Neural progenitor cell (in vitro differentiated cells): ENCODE measurements at regions not wholly inside any gene's neighbourhood (a gene's known extent, or its start where the extent isn't known, plus 50 kb on each side); places are given as distances from the start of the nearest gene placed in this dataset.

Source experiments
- DNase-seq: peaks from one replicate; pipeline ENCODE4 v3.0.0-alpha.2; 2016; ENCODE audit warnings: low spot score
- H2AFZ ChIP-seq: fragments of 200-600 bp; sonication (generic); replicated peaks from 2 replicates; pipeline ENCODE4 v1.6.1; 2016; ENCODE audit warnings: antibody characterized with exemption
- H3F3A ChIP-seq: fragments of 200-600 bp; sonication (generic); 2 replicates; pipeline ENCODE4 v1.6.1; 2016; ENCODE audit warnings: antibody characterized with exemption, low read depth
- H3K27ac ChIP-seq: fragments of 200-600 bp; sonication (generic); 2 replicates; pipeline ENCODE4 v1.5.1; 2016; ENCODE audit warnings: mild to moderate bottlenecking
- H3K27me3 ChIP-seq: fragments of 200-600 bp; sonication (generic); 2 replicates; pipeline ENCODE4 v1.6.1; 2016; ENCODE audit warnings: mild to moderate bottlenecking, moderate library complexity
- H3K36me3 ChIP-seq: fragments of 200-600 bp; sonication (generic); 2 replicates; pipeline ENCODE4 v1.5.1; 2016
- H3K4me1 ChIP-seq: fragments of 200-600 bp; sonication (generic); 2 replicates; pipeline ENCODE4 v1.6.1; 2016; ENCODE audit warnings: mixed run types
- H3K4me2 ChIP-seq: fragments of 200-600 bp; sonication (generic); 2 replicates; pipeline ENCODE4 v1.6.1; 2016
- H3K4me3 ChIP-seq: fragments of 200-600 bp; sonication (generic); 2 replicates; pipeline ENCODE4 v1.5.1; 2016
- H3K79me2 ChIP-seq: fragments of 200-600 bp; sonication (generic); 2 replicates; pipeline ENCODE4 v1.6.1; 2016; ENCODE audit warnings: low read depth
- H3K9ac ChIP-seq: fragments of 200-600 bp; sonication (generic); 2 replicates; pipeline ENCODE4 v1.6.1; 2016
- H3K9me3 ChIP-seq: fragments of 200-600 bp; sonication (generic); 2 replicates; pipeline ENCODE4 v1.5.1; 2016; ENCODE audit warnings: low read depth
- H4K20me1 ChIP-seq: fragments of 200-600 bp; sonication (generic); 2 replicates; pipeline ENCODE4 v1.6.1; 2016; ENCODE audit warnings: low read depth
- H3K27ac Mint-ChIP-seq: 3 replicates; pipeline ENCODE4 v1.8.0; 2021; ENCODE audit warnings: mixed read lengths
- H3K27me3 Mint-ChIP-seq: 2 replicates; pipeline ENCODE4 v1.8.0; 2022; ENCODE audit warnings: low read depth, mild to moderate bottlenecking, inconsistent platforms, moderate library complexity, mixed read lengths; ENCODE audit not compliant: insufficient read depth
- H3K36me3 Mint-ChIP-seq: 3 replicates; pipeline ENCODE4 v1.8.0; 2021; ENCODE audit warnings: mixed read lengths
- H3K4me1 Mint-ChIP-seq: 3 replicates; pipeline ENCODE4 v1.8.0; 2021; ENCODE audit warnings: mixed read lengths
- H3K4me3 Mint-ChIP-seq: 3 replicates; pipeline ENCODE4 v1.8.0; 2021; ENCODE audit warnings: mild to moderate bottlenecking, moderate library complexity, mixed read lengths
- H3K9me3 Mint-ChIP-seq: 3 replicates; pipeline ENCODE4 v1.8.0; 2020; ENCODE audit warnings: mixed read lengths
- EZH2 ChIP-seq: fragments of 200-600 bp; sonication (generic); IDR thresholded peaks from 2 replicates; pipeline ENCODE4 v1.6.1; 2017; ENCODE audit warnings: antibody characterized with exemption, mild to moderate bottlenecking, moderate library complexity
- EZH2phosphoT487 ChIP-seq: fragments of 200-600 bp; sonication (generic); IDR thresholded peaks from 2 replicates; pipeline ENCODE4 v1.6.1; 2017; ENCODE audit warnings: antibody characterized with exemption
- TF ChIP-seq, protein P1 (sequence below): fragments of 200-600 bp; sonication (generic); IDR thresholded peaks from 2 replicates; pipeline ENCODE4 v1.5.1; 2017; ENCODE audit warnings: antibody characterized with exemption, mild to moderate bottlenecking

DNA sequence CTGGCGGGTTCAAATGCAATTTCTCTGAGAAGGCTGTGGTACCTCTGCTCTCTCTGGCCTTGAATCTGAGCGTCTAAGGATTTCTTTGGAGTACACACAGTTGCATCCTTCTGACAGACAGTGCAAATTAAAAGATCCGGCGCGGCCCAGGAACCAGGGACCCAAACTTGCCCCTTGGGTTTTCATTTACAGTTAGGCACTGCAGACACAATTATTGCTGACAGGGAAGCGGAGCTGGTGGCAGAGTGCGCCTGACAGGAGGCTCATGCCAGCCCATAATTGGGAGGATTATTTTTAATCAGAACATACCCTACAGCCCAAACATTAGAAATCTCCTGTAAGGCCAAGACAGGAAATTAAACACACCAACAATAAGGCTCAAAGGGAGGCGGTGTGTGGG, 1023.4 kb upstream of the RBFOX1 start:
- Mint-ChIP-seq H3K4me1 (peaks cover 10% of the 10 kb centered on the region), H3K36me3 (no peaks in the 10 kb centered on the region)

DNA sequence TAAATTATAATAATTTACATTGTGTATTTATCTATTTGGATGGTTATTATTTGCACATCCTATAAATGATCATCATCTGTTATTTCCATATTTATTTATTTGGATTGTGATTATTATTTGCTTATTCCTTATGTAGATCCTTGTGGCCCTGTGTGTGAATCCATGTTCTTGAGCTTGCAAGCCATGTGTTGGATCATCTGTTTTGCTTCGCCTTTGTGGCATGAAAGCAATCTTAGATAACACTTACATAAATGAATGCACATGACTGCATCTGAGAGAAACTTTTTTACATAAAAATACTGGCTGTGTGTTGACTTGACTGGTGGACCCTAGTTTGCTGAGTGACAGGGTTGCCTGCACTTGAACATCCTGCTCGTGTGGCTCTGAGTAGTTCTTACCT, 1024.5 kb upstream of the RBFOX1 start:
- H3K4me3 ChIP-seq = no peak overlapping the region
- no peak overlapping the region for H3K9ac ChIP-seq
- H3K9me3 Mint-ChIP-seq = no peaks in the 10 kb centered on the region

More for the DNA sequence above, 1023.4 kb upstream of the RBFOX1 start:
- H3K4me1 ChIP-seq = no peaks in the 10 kb centered on the region
- no peaks in the 10 kb centered on the region for H3K79me2 ChIP-seq
- no peaks in the 10 kb centered on the region for H3K9me3 ChIP-seq
- peaks cover 4% of the 10 kb centered on the region for H3F3A ChIP-seq
- H3K4me3 Mint-ChIP-seq = no peak overlapping the region
- peak overlapping the region; percentile 13 for H3K27ac Mint-ChIP-seq
- H3K4me2 ChIP-seq = no peak overlapping the region
- H3K4me3 ChIP-seq = no peak overlapping the region
- no peak for DNase-seq
- H3K9me3 Mint-ChIP-seq = no peaks in the 10 kb centered on the region
- peaks cover 2% of the 10 kb centered on the region for H3K27me3 Mint-ChIP-seq
- no peaks in the 10 kb centered on the region for H4K20me1 ChIP-seq
- TF ChIP-seq, protein P1, sequence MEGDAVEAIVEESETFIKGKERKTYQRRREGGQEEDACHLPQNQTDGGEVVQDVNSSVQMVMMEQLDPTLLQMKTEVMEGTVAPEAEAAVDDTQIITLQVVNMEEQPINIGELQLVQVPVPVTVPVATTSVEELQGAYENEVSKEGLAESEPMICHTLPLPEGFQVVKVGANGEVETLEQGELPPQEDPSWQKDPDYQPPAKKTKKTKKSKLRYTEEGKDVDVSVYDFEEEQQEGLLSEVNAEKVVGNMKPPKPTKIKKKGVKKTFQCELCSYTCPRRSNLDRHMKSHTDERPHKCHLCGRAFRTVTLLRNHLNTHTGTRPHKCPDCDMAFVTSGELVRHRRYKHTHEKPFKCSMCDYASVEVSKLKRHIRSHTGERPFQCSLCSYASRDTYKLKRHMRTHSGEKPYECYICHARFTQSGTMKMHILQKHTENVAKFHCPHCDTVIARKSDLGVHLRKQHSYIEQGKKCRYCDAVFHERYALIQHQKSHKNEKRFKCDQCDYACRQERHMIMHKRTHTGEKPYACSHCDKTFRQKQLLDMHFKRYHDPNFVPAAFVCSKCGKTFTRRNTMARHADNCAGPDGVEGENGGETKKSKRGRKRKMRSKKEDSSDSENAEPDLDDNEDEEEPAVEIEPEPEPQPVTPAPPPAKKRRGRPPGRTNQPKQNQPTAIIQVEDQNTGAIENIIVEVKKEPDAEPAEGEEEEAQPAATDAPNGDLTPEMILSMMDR = no peak
- TF ChIP-seq EZH2phosphoT487 (no peak), EZH2 (no peak)
- no peaks in the 10 kb centered on the region for H3K36me3 ChIP-seq
- peak overlapping the region; percentile 17 for H2AFZ ChIP-seq
- H3K9ac ChIP-seq = no peak overlapping the region
- no peak overlapping the region for H3K27ac ChIP-seq
- no peaks in the 10 kb centered on the region for H3K27me3 ChIP-seq

DNA sequence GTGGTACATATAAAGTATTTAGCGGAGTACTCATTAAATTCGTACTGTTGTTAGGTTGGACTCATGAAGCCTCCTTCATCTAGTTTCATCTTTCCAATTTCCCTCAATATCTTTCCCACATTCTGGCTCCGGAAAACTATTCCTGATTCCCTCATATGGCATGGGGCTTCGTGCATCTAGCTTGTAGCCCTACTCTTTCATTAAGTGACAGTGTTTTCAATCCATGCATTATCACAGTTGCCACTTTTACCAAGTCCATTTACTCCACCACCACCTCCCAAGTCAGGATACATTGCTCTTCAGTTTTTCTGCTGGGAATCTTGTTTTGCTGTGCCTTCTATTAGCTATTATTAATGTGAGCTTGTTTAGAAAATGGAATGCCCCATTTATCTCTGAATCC, 1032.1 kb upstream of the RBFOX1 start:
- H3K27ac Mint-ChIP-seq = no peak overlapping the region
- H3K4me1 Mint-ChIP-seq = no peaks in the 10 kb centered on the region
- Histone ChIP-seq H3K4me1 (no peaks in the 10 kb centered on the region), H3K79me2 (no peaks in the 10 kb centered on the region), H3K9me3 (no peaks in the 10 kb centered on the region), H3K4me3 (no peak overlapping the region), H3K27ac (no peak overlapping the region), H3F3A (no peaks in the 10 kb centered on the region), H4K20me1 (no peaks in the 10 kb centered on the region), H3K9ac (no peak overlapping the region), H2AFZ (no peak overlapping the region), H3K4me2 (no peak overlapping the region), H3K36me3 (no peaks in the 10 kb centered on the region), H3K27me3 (no peaks in the 10 kb centered on the region)
- peaks cover 19% of the 10 kb centered on the region for H3K9me3 Mint-ChIP-seq
- no peak for TF ChIP-seq EZH2
- TF ChIP-seq, protein P1 = no peak
- no peak for TF ChIP-seq EZH2phosphoT487
- peaks cover 17% of the 10 kb centered on the region for H3K36me3 Mint-ChIP-seq
- no peak overlapping the region for H3K4me3 Mint-ChIP-seq
- no peak for DNase-seq
- peaks cover 9% of the 10 kb centered on the region for H3K27me3 Mint-ChIP-seq

More for the DNA sequence above, 1024.5 kb upstream of the RBFOX1 start:
- Mint-ChIP-seq H3K4me3 (no peak overlapping the region), H3K27ac (no peak overlapping the region), H3K27me3 (peaks cover 2% of the 10 kb centered on the region), H3K4me1 (peaks cover 10% of the 10 kb centered on the region), H3K36me3 (no peaks in the 10 kb centered on the region)
- Histone ChIP-seq H3K27me3 (no peaks in the 10 kb centered on the region), H4K20me1 (no peaks in the 10 kb centered on the region), H3K4me2 (no peak overlapping the region), H3K4me1 (no peaks in the 10 kb centered on the region), H3K27ac (no peak overlapping the region), H3K9me3 (no peaks in the 10 kb centered on the region), H3K79me2 (no peaks in the 10 kb centered on the region), H3F3A (peaks cover 4% of the 10 kb centered on the region), H2AFZ (no peak overlapping the region), H3K36me3 (no peaks in the 10 kb centered on the region)
- no peak for DNase-seq
- no peak for TF ChIP-seq EZH2
- no peak for TF ChIP-seq EZH2phosphoT487
- TF ChIP-seq, protein P1 = no peak
